GM12878 (cell line): ENCODE measurements at regions not wholly inside any gene's neighbourhood (a gene's known extent, or its start where the extent isn't known, plus 50 kb on each side); places are given as distances from the start of the nearest gene placed in this dataset.

Experiments used
- ATAC-seq: fragments of 200-7000 bp; cut with Tn5 transposase; 3 replicates; pipeline ENCODE4 v1.9.1; 2020; ENCODE audit warnings: mild to moderate bottlenecking, moderate library complexity
- BruUV-seq: library from RNA; stranded (reverse); fragments of 400-500 nt; replicated peaks from 2 replicates; lab custom pipeline; 2021; lab: Mats Ljungman, UMichigan
- CTCF ChIA-PET: fragments of 300-600 bp; sonication (Branson Sonifier 250); formaldehyde crosslinking; extraction: SDS; loops from one replicate; lab custom pipeline; 2021; ENCODE audit warnings: inconsistent platforms; lab: Yijun Ruan, JAX
- POLR2A ChIA-PET: fragments of 350-600 bp; formaldehyde crosslinking; extraction: SDS; loops from one replicate; lab custom pipeline; 2021; ENCODE audit warnings: inconsistent platforms; lab: Charles Lee
- RAD21 ChIA-PET: fragments of 300-600 bp; sonication (Branson Sonifier 250); formaldehyde crosslinking; loops from one replicate; lab custom pipeline; 2023; ENCODE audit warnings: antibody characterized with exemption; ENCODE audit not compliant: unreplicated experiment; lab: Charles Lee
- SMC1A ChIA-PET: fragments of 300-600 bp; sonication (Branson Sonifier 250); formaldehyde crosslinking; loops from one replicate; lab custom pipeline; 2023; ENCODE audit not compliant: unreplicated experiment, uncharacterized antibody; lab: Charles Lee
- DNase-seq: peaks from one replicate; pipeline ENCODE4 v3.0.0-alpha.2; 2011; ENCODE audit warnings: low read depth, low spot score
- FAIRE-seq: peaks from 3 replicates; lab custom pipeline; 2011; peaks lifted over from hg19 to GRCh38; lab: Jason Lieb, UNC
- H2AFZ ChIP-seq: 2 replicates; pipeline ENCODE4 v1.6.0; 2011; ENCODE audit warnings: low read depth, low read length, control low read depth; ENCODE audit not compliant: control insufficient read depth
- H3K27ac ChIP-seq: 2 replicates; pipeline ENCODE4 v1.5.1; 2011; ENCODE audit warnings: control low read depth; ENCODE audit not compliant: control insufficient read depth, insufficient read depth
- H3K27me3 ChIP-seq, 2 experiments: replicated peaks in 1 of 2; 2 replicates each; pipeline versions ENCODE4 v1.6.0 to v1.6.1; 2011; ENCODE audit warnings: low read length in 1 of 2; ENCODE audit not compliant: control insufficient read depth in 2 of 2, insufficient read depth in 2 of 2
- H3K36me3 ChIP-seq, 2 experiments: 2 replicates each; pipeline ENCODE4 v1.5.1; 2011; ENCODE audit warnings: low read length in 1 of 2; ENCODE audit not compliant: control insufficient read depth in 2 of 2, insufficient read depth in 2 of 2
- H3K4me1 ChIP-seq: 2 replicates; pipeline ENCODE4 v1.6.1; 2011; ENCODE audit warnings: mild to moderate bottlenecking, low read length, moderate library complexity, mixed read lengths; ENCODE audit not compliant: control insufficient read depth, insufficient read depth
- H3K4me2 ChIP-seq: 2 replicates; pipeline ENCODE4 v1.6.0; 2011; ENCODE audit warnings: control low read depth; ENCODE audit not compliant: control insufficient read depth, insufficient read depth
- H3K4me3 ChIP-seq: fragments of 200-600 bp; sonication (generic); 2 replicates; pipeline ENCODE4 v1.5.1; 2016
- H3K79me2 ChIP-seq: 2 replicates; pipeline ENCODE4 v1.6.0; 2011; ENCODE audit warnings: low read length; ENCODE audit not compliant: control insufficient read depth, insufficient read depth
- H3K9ac ChIP-seq: 2 replicates; pipeline ENCODE4 v1.8.0; 2011; ENCODE audit warnings: low read length, control low read depth, mixed read lengths; ENCODE audit not compliant: control insufficient read depth, insufficient read depth
- H3K9me3 ChIP-seq: replicated peaks from 3 replicates; pipeline ENCODE4 v1.5.1; 2011; ENCODE audit warnings: mild to moderate bottlenecking, low read length; ENCODE audit not compliant: control insufficient read depth, insufficient read depth
- H4K20me1 ChIP-seq: 2 replicates; pipeline ENCODE4 v1.6.0; 2011; ENCODE audit not compliant: control insufficient read depth, insufficient read depth
- DPF2 ChIP-seq: fragments of 450-650 bp; IDR thresholded peaks from 2 replicates; pipeline ENCODE4 v1.6.1; 2017; ENCODE audit warnings: mild to moderate bottlenecking
- ETV6 ChIP-seq, 2 experiments: fragments of 450-650 bp in 1 of 2; IDR thresholded peaks in 1 of 2; conservative IDR thresholded peaks in 1 of 2; 2 replicates each; pipeline ENCODE4 v1.6.1; 2014; ENCODE audit warnings: antibody characterized with exemption in 1 of 2, borderline replicate concordance in 1 of 2, low read depth in 1 of 2, mild to moderate bottlenecking in 1 of 2, moderate library complexity in 1 of 2
- MXI1 ChIP-seq: fragments of 150-350 bp; IDR thresholded peaks from 2 replicates; pipeline ENCODE4 v1.6.1; 2011; ENCODE audit warnings: low read depth, mild to moderate bottlenecking, inconsistent platforms, low read length, improper control_type of control experiment
- RAD51 ChIP-seq: fragments of 450-650 bp; IDR thresholded peaks from 2 replicates; pipeline ENCODE4 v1.6.1; 2016; ENCODE audit warnings: moderate library complexity, mild to moderate bottlenecking, inconsistent platforms
- SIN3A ChIP-seq: IDR thresholded peaks from 2 replicates; pipeline ENCODE4 v1.6.1; 2012; ENCODE audit warnings: low read depth, low read length, improper control_type of control experiment
- YY1 ChIP-seq: IDR thresholded peaks from 2 replicates; pipeline ENCODE4 v1.6.1; 2011; ENCODE audit warnings: low read depth, mild to moderate bottlenecking, low read length
- ZNF384 ChIP-seq: IDR thresholded peaks from 2 replicates; pipeline ENCODE4 v1.6.1; 2012; ENCODE audit warnings: low read depth, mild to moderate bottlenecking, low read length, improper control_type of control experiment, borderline replicate concordance
- WGBS: methylation state at CpG from one replicate; pipeline ENCODE4 v1.1.6; 2016; ENCODE audit warnings: low lambda C conversion rate; ENCODE audit not compliant: insufficient replicate concordance, insufficient coverage; ENCODE audit errors: missing lambda C conversion rate; 5-methylcytosine and 5-hydroxymethylcytosine counted together
- in situ Hi-C: fragments of 300-500 bp; cut with MboI; formaldehyde crosslinking; loops from 9 replicates; pipeline ENCODE4 v1.14.3; 2018; ENCODE audit warnings: mixed read lengths
- intact Hi-C: fragments of 100-400 bp; cut with micrococcal nuclease; formaldehyde crosslinking; loops from one replicate; pipeline ENCODE4 v1.14.2; 2022; ENCODE audit not compliant: unreplicated experiment
- TF ChIP-seq, protein P1 (sequence below): IDR thresholded peaks from 2 replicates; pipeline ENCODE4 v1.6.1; 2011; ENCODE audit warnings: borderline replicate concordance, low read depth, mild to moderate bottlenecking, moderate library complexity, low read length; ENCODE audit not compliant: insufficient read depth, poor library complexity, severe bottlenecking
- TF ChIP-seq, protein P2 (sequence below): IDR thresholded peaks from 2 replicates; pipeline ENCODE4 v1.6.1; 2011; ENCODE audit warnings: mild to moderate bottlenecking, low read depth, low read length, moderate library complexity; ENCODE audit not compliant: insufficient replicate concordance
- TF ChIP-seq, protein P3 (sequence below): IDR thresholded peaks from 2 replicates; pipeline ENCODE4 v1.6.1; 2011; ENCODE audit warnings: borderline replicate concordance, low read depth, mild to moderate bottlenecking, moderate library complexity, mixed read lengths, low read length; ENCODE audit not compliant: insufficient read depth; ENCODE audit errors: extremely low read length

- H2AFZ ChIP-seq: no peak overlapping the region
- no peaks in the 10 kb centered on the region for H4K20me1 ChIP-seq
- ChIA-PET POLR2A (interaction anchor here (0.7 kb wide), 1 partner anchor 30 kb away, joined by 3 read pairs; no protein-coding TSS in a partner anchor), SMC1A (interaction anchor here (0.9 to 3.7 kb wide), 2 partner anchors 33 to 86 kb away, joined by 3 to 21 read pairs; no protein-coding TSS in a partner anchor), CTCF (interaction anchor here (0.7 to 1.4 kb wide), 4 partner anchors 9 to 1288 kb away, joined by 3 to 4 read pairs (median 3); no protein-coding TSS in a partner anchor), RAD21 (interaction anchor here (1.0 to 1.4 kb wide), 2 partner anchors 9 to 958 kb away, joined by 4 to 6 read pairs; no protein-coding TSS in a partner anchor)
- H3K4me3 ChIP-seq: no peak overlapping the region
- H3K27ac ChIP-seq: no peak overlapping the region
- no peaks in the 10 kb centered on the region for H3K4me1 ChIP-seq
- DNase-seq: no peak
- intact Hi-C loops (no loop called here), in situ Hi-C loops (no loop called here)
- H3K9ac ChIP-seq: no peak overlapping the region
- TF ChIP-seq MXI1 (no peak), SIN3A (no peak), RAD51 (no peak), DPF2 (no peak), YY1 (no peak), ZNF384 (no peak), ETV6 (conservative IDR thresholded peaks at IDR 0.05 in 1 of 2, IDR thresholded peaks at IDR 0.05 in 1 of 2; ENCODE audit: borderline replicate concordance in 1 of 2, low read depth in 1 of 2) (no peak)
- TF ChIP-seq, protein P1, sequence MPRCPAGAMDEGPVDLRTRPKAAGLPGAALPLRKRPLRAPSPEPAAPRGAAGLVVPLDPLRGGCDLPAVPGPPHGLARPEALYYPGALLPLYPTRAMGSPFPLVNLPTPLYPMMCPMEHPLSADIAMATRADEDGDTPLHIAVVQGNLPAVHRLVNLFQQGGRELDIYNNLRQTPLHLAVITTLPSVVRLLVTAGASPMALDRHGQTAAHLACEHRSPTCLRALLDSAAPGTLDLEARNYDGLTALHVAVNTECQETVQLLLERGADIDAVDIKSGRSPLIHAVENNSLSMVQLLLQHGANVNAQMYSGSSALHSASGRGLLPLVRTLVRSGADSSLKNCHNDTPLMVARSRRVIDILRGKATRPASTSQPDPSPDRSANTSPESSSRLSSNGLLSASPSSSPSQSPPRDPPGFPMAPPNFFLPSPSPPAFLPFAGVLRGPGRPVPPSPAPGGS: no peak
- TF ChIP-seq, protein P2, sequence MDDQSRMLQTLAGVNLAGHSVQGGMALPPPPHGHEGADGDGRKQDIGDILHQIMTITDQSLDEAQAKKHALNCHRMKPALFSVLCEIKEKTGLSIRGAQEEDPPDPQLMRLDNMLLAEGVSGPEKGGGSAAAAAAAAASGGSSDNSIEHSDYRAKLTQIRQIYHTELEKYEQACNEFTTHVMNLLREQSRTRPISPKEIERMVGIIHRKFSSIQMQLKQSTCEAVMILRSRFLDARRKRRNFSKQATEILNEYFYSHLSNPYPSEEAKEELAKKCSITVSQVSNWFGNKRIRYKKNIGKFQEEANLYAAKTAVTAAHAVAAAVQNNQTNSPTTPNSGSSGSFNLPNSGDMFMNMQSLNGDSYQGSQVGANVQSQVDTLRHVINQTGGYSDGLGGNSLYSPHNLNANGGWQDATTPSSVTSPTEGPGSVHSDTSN: no peak
- TF ChIP-seq, protein P3, sequence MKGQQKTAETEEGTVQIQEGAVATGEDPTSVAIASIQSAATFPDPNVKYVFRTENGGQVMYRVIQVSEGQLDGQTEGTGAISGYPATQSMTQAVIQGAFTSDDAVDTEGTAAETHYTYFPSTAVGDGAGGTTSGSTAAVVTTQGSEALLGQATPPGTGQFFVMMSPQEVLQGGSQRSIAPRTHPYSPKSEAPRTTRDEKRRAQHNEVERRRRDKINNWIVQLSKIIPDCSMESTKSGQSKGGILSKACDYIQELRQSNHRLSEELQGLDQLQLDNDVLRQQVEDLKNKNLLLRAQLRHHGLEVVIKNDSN: no peak
- no peaks in the 10 kb centered on the region for H3K9me3 ChIP-seq
- H3K79me2 ChIP-seq: no peaks in the 10 kb centered on the region
- no peaks in the 10 kb centered on the region for H3K27me3 ChIP-seq
- peaks cover 0 to 2% of the 10 kb centered on the region in 2 experiments; a peak in 1 of 4 replicates for H3K36me3 ChIP-seq
- WGBS: 85% methylated on average over 11 of the region's 11 CpGs
- H3K4me2 ChIP-seq: no peak overlapping the region
- BruUV-seq: no TSS peak
- FAIRE-seq: no peak
- ATAC-seq: no peak
Measured at GRCh38 chr17:72432143-72432621, 311.4 kb downstream of the SOX9 start.
